SKM-1 treated with dmso at 0.1 percent for 144 hours (cell line): ENCODE measurements at regions not wholly inside any gene's neighbourhood (a gene's known extent, or its start where the extent isn't known, plus 50 kb on each side); places are given as distances from the start of the nearest gene placed in this dataset.
"Not testable (repeated sequence)": the region's sequence is repeated elsewhere in the genome, so short reads cannot be mapped to it uniquely, and the experiment has no call there.

Experiments
- DNase-seq: peaks from one replicate; lab custom pipeline; 2025; ENCODE audit not compliant: unreplicated experiment; lab: John Stamatoyannopoulos, UW

DNA sequence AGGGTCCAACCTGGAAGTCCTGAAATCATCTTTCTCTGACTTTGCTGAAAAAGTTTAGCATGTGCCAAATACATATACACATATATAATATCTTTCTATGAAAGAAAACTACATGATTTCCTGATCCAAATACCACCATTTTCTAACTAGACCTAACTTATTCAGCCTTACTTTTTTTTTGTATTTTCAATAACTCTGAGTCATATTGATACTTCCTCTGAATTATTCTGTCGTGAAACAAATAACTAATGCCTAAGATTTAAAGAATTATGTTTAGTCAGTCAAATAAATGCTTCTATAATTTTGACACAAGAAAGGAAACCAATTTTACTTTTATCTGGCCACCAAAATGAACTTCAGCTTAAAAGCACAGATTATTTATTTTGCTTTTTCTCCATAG, 760.2 kb upstream of the GBE1 start:
- no peak for DNase-seq

DNA sequence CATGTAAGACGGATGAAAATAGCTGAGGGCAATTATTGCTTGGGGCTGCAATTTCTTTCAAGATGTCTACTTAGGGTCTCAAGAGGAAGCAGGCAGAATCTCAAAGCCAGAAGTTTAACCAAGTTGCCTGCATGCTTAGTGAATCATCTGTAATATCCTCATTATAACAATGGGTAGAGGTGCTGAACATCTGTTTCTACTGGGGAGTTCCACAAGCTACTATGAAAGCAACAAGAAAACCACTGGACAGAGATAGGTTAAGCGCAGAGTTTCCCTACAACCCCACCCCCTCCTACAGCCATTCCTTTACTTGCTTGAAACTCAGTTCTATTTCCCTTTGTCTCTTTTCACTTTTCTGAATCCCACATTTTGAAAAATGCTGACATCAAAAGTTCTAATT, 759.4 kb upstream of the GBE1 start:
- no peak for DNase-seq

GRCh38 chr3:82509951-82510603, 748.6 kb upstream of the GBE1 start:
- no peak for DNase-seq

DNA sequence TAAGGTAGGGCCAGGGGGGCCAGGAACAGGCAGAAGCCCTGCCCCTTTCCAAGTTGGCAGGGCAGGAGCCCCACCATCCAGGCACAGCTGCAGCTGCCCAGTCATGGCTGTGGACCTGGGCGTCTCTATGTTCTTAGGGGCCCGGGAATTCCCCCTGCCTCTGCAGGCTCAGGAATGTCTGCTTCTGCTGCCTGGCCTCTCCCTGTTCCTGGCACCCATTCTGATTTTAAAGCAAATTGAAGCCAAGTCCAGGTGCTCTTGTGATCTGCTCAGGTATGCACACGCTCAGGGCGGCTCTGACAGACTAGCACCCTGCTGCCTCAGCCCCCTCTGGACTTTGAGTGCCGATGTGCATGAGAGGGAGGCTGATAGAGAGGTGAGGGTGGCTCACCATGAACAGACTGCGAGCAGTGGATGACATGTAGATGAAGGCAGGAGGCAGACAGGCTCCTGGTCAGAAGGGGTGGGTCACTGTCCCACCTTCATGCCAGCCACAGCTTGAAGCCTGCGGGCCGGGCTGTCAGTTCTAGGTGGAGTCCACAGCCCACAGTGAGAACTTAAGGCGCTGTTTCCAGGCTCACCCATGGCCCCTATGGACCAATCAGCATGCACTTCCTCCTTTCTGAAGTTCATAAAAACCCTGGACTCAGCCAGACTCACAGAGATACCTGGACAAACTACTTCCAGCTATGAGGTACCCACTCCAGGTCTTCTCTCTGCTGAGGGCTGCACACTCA, 747.8 kb upstream of the GBE1 start:
- DNase-seq, result no peak

- no peak for DNase-seq
Observed at GRCh38 chr3:82506204-82506603, 744.8 kb upstream of the GBE1 start.

DNA sequence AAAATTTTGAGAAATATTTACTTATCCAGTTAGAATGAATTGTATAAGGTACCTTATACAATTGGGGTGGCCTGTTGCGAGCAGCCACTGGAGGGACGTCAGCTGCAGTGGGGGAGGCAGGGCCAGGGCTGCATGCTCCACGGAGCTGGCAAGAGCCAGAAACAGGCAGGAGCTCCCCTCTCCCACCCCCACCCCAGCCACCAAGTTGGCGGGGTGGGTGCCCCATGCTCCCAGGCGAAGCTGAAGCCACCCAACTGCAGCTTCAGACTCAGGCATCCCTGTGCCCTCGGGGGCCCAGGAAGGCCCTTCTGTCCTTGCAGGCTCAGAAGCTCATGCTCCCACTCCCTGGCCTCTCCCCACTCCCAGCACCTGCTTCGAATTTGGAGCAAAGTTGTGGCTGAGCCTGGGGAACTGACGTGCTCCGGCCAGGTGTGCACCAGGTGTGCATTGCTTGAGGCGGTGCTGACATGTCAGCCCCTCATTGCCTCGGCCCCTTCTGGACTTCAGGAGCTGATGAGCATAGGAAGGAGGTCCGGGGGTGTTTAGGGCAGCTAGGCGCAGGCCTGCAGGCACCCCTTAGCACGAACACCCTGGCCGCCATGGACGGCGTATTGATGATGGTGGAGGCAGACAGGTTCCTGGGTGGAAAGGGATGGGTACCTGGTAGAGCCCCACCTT, 743.8 kb upstream of the GBE1 start:
- no peak for DNase-seq

DNA sequence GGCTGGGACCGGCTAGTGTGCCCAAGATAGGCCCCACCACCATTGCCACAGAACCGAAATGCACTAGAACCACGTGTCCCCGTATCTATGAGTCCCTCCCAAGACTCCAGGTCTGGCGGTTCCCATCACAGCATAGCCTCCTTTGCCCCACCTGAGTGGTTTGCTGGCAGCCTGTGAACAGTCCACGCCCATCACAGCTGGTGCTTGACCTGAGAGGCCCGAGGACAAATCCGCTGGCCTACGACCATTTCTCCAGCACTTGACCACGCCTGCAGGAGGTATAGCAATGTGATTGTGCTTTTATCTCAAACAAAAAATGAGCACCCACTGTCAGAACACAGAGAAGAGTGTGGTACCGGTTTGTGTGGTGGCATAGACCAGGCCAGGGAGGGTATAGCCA, 736.7 kb upstream of the GBE1 start:
- DNase-seq, result no peak

DNA sequence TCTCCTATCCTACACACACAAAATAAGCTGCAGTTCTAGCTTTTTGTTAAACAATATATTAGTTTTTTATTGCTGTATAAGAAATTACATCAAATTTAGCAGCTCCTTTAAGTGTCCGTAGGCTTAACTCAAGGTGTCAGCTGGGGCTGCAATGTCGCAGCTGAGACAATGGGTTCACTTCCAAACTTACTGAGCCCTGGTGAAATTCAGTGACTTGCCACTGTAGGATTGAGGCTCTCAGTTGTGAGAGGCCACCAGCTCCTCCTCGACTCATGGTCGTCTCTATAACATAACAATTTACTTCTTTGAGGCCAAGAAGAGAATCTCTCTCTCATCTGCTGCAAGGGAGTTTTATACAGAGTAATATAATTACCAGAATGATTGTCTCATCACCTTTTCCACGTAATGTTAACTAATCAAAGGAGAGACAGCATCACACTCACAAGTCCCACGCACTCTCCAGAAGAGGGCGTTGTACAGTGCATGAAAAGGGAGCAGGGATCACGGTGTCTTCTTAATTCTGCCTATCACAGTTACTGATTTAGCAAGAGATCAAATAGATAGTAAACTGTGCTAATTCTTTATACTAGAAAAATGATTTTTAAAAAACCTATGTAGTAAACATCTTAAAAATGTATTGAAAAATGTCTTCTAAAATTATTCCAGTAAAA, 735.6 kb upstream of the GBE1 start:
- DNase-seq, result no peak

GRCh38 chr3:82495655-82496054, 734.2 kb upstream of the GBE1 start:
- no peak for DNase-seq

DNA sequence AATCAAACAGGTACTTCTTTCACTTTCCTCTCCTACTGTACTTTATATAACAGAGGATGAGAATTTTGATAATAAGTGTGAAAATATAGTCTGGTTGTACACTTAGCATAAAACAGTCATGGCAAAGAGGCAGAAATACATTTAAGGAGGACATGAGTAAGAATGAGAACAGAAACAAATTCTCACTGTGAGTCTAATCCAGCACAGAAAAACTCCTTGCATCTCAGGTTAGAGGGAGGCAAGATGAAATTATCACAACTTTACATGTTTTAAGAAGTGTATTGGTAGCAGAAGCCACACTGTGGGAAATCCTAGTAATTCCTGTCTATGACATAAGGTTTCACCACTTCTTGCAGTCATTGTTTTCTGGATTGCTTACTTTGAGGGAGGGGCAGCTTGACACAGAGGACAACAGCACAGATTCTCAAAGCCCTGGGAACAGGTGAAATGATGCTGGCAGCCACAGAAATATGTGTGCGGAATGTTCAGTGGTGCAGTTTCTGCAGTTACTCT, 733.6 kb upstream of the GBE1 start:
- DNase-seq, result no peak

GRCh38 chr3:82493858-82494257, 732.4 kb upstream of the GBE1 start:
- no peak for DNase-seq

DNA sequence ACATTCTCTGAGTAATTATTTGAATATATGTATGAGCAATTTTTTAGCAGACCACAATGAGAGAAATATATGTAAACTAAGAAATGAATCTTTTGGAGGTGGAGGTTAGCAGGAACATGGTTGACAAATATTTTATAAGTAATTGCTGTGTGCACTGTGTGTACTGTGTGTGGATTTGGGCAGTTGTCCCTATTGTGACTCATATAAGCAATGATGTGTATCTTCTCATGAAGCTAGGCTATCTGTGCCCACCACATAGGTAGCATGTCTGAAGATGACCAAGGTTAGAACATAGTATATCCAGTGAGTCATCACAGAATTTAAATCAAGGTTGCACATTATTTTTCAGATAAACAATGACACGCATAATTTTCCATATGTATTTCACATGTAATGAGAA, 713.9 kb upstream of the GBE1 start:
- no peak for DNase-seq

DNA sequence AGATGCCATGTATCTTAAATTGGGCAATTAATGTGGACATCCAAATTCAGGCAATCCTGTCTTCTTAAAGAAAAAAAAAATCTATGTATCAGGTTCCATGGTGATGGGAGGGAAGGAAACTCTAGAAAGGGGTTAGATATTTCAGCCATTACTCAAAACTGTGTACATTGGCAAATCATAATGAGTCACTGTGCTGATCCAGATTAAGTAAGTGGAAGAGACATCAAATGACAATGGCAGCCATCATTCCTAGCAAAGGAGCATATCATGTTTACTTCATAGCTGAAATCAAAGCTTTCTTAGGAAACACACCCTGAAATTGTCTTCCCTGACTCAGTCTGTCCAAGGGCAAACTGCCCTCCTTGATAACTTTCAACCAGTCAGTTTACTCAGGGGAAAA, 713.3 kb upstream of the GBE1 start:
- no peak for DNase-seq

DNA sequence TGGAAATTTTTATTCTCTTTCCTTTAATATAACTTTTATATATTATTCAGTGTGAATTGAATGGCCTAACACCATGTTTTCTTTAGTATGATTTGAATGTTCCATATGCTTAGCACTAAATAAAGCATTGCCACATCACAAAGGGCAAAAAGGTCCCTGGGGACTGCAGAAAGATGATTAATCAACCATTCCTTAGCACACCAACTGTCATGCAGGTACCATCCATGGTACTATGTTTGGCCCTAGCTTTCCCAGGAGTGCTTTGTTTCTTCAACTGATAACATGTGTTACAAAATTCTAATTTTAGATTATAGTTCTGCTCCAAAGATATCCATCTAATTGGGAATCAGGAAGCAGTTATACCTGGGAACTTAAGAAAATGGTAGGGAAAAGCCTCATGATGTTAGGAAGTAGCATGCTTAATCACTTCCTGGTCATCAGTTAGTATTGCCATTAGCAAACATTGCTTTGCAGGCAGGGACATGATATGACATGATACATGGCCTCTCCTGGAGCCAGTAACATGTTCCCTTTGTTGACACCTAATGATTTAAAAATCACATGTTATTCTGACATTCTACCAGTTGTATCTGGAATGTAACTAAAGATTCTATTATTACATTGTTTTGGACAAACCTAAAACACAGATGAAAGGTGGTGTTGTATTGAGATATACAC, 712.6 kb upstream of the GBE1 start:
- no peak for DNase-seq

DNA sequence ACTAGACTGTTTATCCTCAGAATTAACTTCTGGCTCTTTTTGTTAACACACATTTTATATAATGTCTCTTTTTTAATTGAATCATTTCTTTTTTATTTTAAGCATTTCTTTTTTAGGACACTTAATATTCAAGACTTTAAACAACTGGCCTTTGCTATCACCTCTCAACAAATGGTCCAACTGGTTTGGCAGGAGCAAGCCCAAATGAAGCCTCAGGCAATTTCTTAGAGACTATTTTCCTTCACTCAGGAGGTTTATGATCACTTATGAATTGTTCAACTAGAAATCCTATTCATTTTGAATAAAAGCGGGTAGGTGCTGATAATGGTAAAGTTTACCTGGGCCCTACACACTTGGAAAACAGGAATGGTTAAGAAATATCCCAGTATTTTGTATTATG, 705.6 kb upstream of the GBE1 start:
- DNase-seq, result no peak

GRCh38 chr3:82462977-82463376, 701.5 kb upstream of the GBE1 start:
- DNase-seq, result no peak

- DNase-seq, result no peak
Observed at GRCh38 chr3:82461049-82461889, 699.8 kb upstream of the GBE1 start.

DNA sequence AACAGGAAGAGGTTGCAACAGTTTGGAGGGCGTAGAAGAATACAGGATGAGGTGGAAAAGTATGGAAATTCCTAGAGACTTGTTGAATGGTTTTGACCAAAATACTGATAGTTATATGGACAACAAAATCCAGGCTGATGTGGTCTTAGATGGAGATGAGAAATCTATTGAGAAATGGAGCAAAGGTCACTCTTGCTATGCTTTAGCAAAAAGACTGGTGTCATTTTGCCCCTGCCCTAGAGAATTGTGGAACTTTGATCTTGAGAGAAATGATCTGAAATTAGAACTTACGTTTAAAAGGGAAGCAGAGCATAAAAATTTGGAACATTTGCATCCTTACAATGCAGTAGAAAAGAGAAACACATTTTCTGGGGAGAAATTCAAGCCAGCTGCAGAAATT, 686.9 kb upstream of the GBE1 start:
- no peak for DNase-seq

DNA sequence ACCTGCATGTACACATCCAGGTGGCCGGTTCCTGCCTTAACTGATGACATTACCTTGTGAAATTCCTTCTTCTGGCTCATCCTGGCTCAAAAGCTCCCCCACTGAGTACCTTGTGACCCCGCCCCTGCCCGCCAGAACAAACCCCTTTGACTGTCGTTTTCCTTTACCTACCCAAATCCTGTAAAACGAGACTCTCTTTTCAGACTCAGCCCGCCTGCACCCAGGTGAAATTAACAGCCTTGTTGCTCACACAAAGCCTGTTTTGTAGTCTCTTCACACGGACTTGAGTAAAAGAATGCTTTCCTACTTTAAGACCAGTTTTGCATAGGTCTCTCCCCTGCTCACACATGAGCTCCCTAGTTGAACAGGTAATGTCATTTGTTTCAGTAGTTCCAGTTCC, 667.4 kb upstream of the GBE1 start:
- not testable (repeated sequence) for DNase-seq

GRCh38 chr3:82424031-82424339, 662.5 kb upstream of the GBE1 start:
- DNase-seq, result no peak
